Body of pancreas (tissue), 4 donors: ENCODE measurements at regions not wholly inside any gene's neighbourhood (a gene's known extent, or its start where the extent isn't known, plus 50 kb on each side); places are given as distances from the start of the nearest gene placed in this dataset.

Experiments
- POLR2A ChIP-seq, 3 donors: fragments of 450-650 bp; IDR thresholded peaks; one replicate each; pipeline ENCODE4 v1.6.1; 2016; ENCODE audit warnings: antibody characterized with exemption in 3 of 3, mild to moderate bottlenecking in 2 of 3
- TF ChIP-seq, protein P1 (sequence below), 7 experiments: fragments of 450-650 bp in 4 of 7; fragments of 200-600 bp in 3 of 7; sonication (generic) in 3 of 7; IDR thresholded peaks; one replicate each; pipeline ENCODE4 v1.5.1; 2016 to 2019; ENCODE audit warnings: antibody characterized with exemption in 7 of 7

- TF ChIP-seq, protein P1, sequence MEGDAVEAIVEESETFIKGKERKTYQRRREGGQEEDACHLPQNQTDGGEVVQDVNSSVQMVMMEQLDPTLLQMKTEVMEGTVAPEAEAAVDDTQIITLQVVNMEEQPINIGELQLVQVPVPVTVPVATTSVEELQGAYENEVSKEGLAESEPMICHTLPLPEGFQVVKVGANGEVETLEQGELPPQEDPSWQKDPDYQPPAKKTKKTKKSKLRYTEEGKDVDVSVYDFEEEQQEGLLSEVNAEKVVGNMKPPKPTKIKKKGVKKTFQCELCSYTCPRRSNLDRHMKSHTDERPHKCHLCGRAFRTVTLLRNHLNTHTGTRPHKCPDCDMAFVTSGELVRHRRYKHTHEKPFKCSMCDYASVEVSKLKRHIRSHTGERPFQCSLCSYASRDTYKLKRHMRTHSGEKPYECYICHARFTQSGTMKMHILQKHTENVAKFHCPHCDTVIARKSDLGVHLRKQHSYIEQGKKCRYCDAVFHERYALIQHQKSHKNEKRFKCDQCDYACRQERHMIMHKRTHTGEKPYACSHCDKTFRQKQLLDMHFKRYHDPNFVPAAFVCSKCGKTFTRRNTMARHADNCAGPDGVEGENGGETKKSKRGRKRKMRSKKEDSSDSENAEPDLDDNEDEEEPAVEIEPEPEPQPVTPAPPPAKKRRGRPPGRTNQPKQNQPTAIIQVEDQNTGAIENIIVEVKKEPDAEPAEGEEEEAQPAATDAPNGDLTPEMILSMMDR (IDR thresholded peaks at IDR 0.05): no peak
- TF ChIP-seq POLR2A (IDR thresholded peaks at IDR 0.05): no peak
Observed at GRCh38 chr3:177992993-177993970, 543.0 kb upstream of the KCNMB2 start.
